WTC11 (cell line): ENCODE measurements at regions not wholly inside any gene's neighbourhood (a gene's known extent, or its start where the extent isn't known, plus 50 kb on each side); places are given as distances from the start of the nearest gene placed in this dataset.

Experiments
- AR ChIP-seq: fragments of 250-450 bp; sonication (Bioruptor Pico); IDR thresholded peaks from 2 replicates; pipeline ENCODE4 v1.9.0; 2021; ENCODE audit warnings: mild to moderate bottlenecking
- JUN ChIP-seq: sonication (generic); formaldehyde crosslinking; IDR thresholded peaks from 2 replicates; pipeline ENCODE4 v1.8.0; 2023; ENCODE audit warnings: mild to moderate bottlenecking, missing genetic modification reagents
- MAX ChIP-seq: sonication (generic); formaldehyde crosslinking; IDR thresholded peaks from 2 replicates; pipeline ENCODE4 v1.8.0; 2022; ENCODE audit warnings: mild to moderate bottlenecking, missing genetic modification reagents
- NFATC4 ChIP-seq: fragments of 250-450 bp; sonication (Bioruptor Pico); IDR thresholded peaks from 2 replicates; pipeline ENCODE4 v1.9.0; 2021; ENCODE audit warnings: mild to moderate bottlenecking
- TP53 ChIP-seq: sonication (generic); formaldehyde crosslinking; IDR thresholded peaks from 2 replicates; pipeline ENCODE4 v1.8.1; 2023; ENCODE audit warnings: mild to moderate bottlenecking, missing genetic modification reagents
- ZNF121 ChIP-seq: sonication (generic); formaldehyde crosslinking; IDR thresholded peaks from 2 replicates; pipeline ENCODE4 v1.8.0; 2023; ENCODE audit warnings: missing genetic modification reagents
- TF ChIP-seq, protein P1 (sequence below): fragments of 200-600 bp; IDR thresholded peaks from 2 replicates; pipeline ENCODE4 v1.8.0; 2022; ENCODE audit warnings: antibody characterized with exemption
- TF ChIP-seq, protein P2 (sequence below): sonication (generic); formaldehyde crosslinking; IDR thresholded peaks from 2 replicates; pipeline ENCODE4 v1.8.1; 2023; ENCODE audit warnings: mild to moderate bottlenecking, missing genetic modification reagents, moderate library complexity

GRCh38 chr11:93033093-93033492, 63.6 kb downstream of the MTNR1B start:
- TF ChIP-seq, protein P1, sequence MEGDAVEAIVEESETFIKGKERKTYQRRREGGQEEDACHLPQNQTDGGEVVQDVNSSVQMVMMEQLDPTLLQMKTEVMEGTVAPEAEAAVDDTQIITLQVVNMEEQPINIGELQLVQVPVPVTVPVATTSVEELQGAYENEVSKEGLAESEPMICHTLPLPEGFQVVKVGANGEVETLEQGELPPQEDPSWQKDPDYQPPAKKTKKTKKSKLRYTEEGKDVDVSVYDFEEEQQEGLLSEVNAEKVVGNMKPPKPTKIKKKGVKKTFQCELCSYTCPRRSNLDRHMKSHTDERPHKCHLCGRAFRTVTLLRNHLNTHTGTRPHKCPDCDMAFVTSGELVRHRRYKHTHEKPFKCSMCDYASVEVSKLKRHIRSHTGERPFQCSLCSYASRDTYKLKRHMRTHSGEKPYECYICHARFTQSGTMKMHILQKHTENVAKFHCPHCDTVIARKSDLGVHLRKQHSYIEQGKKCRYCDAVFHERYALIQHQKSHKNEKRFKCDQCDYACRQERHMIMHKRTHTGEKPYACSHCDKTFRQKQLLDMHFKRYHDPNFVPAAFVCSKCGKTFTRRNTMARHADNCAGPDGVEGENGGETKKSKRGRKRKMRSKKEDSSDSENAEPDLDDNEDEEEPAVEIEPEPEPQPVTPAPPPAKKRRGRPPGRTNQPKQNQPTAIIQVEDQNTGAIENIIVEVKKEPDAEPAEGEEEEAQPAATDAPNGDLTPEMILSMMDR, result no peak
- TF ChIP-seq NFATC4 (CRISPR knock-in tag) (no peak), ZNF121 (CRISPR knock-in tag) (no peak), JUN (CRISPR knock-in tag) (no peak), AR (CRISPR knock-in tag) (no peak), TP53 (no peak), MAX (no peak)
- TF ChIP-seq, protein P2, sequence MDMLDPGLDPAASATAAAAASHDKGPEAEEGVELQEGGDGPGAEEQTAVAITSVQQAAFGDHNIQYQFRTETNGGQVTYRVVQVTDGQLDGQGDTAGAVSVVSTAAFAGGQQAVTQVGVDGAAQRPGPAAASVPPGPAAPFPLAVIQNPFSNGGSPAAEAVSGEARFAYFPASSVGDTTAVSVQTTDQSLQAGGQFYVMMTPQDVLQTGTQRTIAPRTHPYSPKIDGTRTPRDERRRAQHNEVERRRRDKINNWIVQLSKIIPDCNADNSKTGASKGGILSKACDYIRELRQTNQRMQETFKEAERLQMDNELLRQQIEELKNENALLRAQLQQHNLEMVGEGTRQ (CRISPR knock-in tag), result no peak
